ENCODE measurements at regions not wholly inside any gene's neighbourhood (a gene's known extent, or its start where the extent isn't known, plus 50 kb on each side); places are given as distances from the start of the nearest gene placed in this dataset.
A peak's percentile ranks its signal among the peaks of the same experiment; 100 is the strongest.

DNA sequence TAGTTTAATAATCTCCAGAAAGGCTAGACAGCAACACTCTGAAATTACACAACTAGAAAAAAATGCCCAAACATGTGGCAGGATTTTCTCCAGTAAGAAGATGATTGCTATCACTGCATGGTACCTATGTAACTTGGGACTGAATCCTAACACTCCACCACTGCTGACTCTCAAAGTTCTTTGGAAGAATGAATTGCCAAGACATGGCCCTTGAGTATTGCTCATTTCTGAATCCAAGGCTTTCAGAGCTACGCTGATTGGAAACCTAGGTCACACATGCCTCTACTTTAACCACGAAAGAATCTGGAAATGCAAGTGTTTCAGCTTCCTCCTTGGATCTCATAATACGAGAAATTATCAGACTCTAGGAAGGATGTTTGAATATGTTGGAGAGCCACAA lies 167.5 kb upstream of the CELF2 start:
- FAIRE-seq (no peak), DNase-seq (ENCODE audit: low spot score) (no peak)

GRCh38 chr10:10852464-10852863 lies 165.2 kb upstream of the CELF2 start:
- DNase-seq (ENCODE audit: low spot score) (no peak), FAIRE-seq (no peak)

DNA sequence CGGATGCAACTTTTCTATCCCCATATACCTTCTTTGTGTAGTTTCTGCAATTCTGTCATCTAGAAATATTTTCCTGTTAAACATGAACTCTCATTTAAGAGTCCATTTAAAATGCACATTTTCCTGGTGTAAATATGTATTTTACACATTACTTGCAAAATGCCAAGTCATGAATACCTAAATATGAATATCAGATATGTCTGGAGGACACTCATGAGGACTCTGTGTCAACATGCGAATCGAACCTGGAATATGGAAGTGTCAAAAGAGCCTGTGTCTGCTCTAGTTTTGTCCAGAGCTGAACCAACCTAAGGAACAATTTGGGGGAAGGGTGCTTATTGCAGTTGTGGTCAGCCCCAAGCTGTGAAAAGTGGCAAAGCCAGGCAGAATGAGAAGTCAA lies 163.7 kb upstream of the CELF2 start:
- FAIRE-seq (no peak), DNase-seq (ENCODE audit: low spot score) (no peak)

DNA sequence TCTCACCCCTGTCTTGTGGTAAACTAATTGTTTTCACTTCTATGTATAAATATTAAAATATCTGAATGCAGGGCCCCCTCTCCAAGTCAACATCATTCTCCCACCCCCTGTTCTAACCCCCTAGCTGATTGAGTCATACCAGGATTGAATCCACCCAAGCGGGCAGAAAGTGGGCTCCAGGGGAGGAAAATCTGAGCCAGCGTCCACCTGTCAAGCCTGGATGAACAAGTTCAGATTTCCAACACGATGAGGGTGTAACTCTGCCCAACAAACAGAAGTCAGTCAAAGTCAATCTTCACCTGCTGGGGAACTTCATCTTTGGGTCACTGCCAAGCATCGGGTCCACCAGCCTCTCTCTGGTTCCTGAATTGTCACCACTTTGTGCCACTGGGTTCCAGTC lies 162.9 kb upstream of the CELF2 start:
- FAIRE-seq = no peak
- no peak for DNase-seq (ENCODE audit: low spot score)

DNA sequence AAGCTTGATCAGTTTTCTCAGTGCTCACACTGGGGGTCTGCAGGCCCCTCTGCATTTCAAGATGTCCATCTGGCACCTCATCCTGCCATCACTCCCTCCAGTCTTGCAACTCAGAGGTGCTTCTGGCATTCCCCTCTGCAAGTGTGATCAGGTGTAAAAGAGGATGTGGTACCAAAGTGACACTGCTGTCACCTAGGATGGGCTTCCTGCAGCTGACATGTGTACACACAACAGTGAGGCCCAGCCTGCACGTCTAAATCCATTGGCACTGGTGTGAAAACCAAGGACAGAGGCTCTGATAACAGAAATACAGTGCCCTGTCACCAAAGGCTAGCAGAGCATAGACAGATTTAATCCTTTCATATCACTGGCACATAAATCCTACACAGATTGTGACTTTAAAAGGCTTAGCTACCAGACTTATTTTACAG lies 162.5 kb upstream of the CELF2 start:
- DNase-seq (ENCODE audit: low spot score) (no peak), FAIRE-seq (no peak)

DNA sequence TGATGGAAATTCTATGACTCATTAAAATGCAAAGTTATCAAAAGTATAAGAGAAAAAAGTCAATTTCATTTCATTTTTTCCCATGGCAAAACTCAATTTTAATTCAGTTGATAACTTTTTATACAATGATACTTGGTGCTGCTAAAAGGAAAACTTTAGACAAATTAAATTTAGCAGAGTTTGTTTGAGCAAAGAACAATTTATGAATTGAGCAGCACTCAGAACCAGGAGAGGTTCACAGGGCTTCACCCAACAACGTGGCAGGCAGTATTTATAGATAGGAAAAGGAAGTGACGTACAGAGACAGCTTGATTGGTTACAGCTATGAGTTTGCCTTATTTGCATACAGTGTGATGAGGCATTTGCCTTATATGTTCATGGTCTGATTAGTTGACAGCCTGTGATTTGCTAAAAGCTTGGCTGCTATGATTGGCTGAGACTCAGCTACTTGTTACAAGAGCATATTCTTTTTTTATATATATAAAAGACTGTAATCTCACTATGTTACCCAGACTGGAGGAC lies 157.2 kb upstream of the CELF2 start:
- DNase-seq (ENCODE audit: low spot score) (no peak), FAIRE-seq (no peak)

DNA sequence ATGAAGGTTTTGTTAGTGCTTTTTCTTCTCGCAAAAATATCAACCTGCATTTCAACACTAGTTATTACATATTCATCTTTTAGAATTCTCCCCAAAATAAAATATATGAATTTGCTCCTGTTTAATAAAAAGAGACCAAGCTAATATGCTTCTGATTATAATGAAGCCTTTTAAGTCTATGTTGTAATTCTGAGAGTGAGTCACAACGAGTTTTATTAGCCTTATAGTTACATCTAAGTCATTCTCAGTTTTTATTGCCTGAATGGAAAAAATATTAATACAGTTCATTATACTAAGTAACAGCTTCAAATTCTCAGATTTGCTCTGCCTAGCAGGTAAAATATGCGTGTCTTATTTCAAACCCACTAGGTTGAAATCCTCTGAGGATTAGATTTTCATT lies 152.4 kb upstream of the CELF2 start:
- FAIRE-seq (no peak), DNase-seq (ENCODE audit: low spot score) (no peak)

DNA sequence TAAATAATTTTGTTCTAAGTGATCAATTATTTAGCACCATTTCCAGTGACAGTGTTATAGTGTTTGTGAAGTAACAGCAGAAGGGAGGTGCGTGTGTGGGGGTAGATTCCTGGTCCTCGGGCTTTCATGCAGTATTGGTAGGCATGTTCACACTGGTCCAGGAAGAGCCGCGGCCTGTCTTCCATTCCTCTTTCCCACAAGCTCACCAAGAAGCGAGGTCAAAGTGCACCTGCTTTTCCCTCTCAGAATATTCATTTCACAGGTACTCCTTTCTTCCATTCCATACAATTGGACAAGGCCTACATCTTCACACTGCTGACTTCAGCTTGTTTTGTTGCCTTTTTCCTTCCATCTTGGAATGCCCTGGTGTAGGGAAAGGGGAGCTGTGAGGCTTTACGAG lies 151.8 kb upstream of the CELF2 start:
- FAIRE-seq = no peak
- DNase-seq (ENCODE audit: low spot score) = no peak

GRCh38 chr10:10869592-10869991 lies 148.1 kb upstream of the CELF2 start:
- no peak for FAIRE-seq

GRCh38 chr10:10870523-10871241 lies 147.0 kb upstream of the CELF2 start:
- no peak for DNase-seq (ENCODE audit: low spot score)
- no peak for FAIRE-seq

More at GRCh38 chr10:10869592-10869991, 148.1 kb upstream of the CELF2 start:
- DNase-seq (ENCODE audit: low spot score) = peak; percentile 29

DNA sequence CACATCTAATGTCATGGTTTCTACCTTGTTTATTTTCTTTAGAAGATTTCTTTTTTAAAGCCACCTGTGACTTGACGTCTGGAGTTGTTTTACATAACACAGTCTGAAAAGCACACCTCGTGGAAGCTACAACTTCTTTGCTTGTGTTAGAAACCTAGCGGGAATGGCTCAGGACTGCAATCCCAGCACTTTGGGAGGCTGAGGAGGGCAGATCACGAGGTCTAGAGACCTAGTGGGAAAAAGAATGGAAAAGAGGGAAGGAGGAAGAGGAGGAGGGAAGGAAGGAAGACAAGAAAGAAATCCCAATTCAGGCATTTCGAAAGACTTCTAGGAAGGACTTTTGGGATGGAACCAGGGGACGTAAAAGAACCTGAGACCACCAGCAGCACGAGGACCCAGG lies 146.3 kb upstream of the CELF2 start:
- no peak for FAIRE-seq

DNA sequence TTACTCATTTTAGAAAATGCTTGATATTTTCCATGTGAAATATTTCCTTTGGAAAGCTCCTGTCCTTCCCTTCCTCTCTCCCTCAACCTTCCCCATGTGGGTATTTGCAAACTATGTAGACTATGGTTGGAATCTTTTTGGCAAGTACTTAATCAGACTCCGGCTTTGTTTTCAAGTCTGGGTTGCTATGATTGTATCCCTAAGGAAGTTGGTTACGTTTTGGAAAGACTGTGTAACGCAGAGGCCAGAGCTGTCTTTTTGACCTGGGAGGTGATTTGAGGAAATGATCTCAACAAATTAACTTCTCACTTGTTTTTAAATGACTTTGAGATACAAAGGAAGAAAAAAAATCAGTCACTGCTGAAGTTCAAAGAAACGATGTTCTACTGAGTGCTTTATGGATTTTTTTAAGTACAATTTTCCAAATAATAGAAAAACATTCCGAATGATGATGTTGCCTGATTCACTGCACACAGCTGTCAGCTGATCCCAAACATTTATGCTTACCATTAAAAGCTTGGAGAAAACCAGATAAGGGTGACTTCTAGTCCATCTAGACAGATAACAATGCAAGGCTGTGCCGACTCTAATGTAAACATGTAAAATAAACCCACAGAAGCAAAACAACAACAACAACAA lies 145.5 kb upstream of the CELF2 start:
- peak; percentile 18 for DNase-seq (ENCODE audit: low spot score)
- FAIRE-seq = no peak

More for the DNA sequence above, 146.3 kb upstream of the CELF2 start:
- no peak for DNase-seq (ENCODE audit: low spot score)

- no peak for FAIRE-seq
- DNase-seq (ENCODE audit: low spot score) = no peak
Observed at GRCh38 chr10:10872764-10873163, 144.9 kb upstream of the CELF2 start.

GRCh38 chr10:10873289-10873688 lies 144.4 kb upstream of the CELF2 start:
- DNase-seq (ENCODE audit: low spot score) (no peak), FAIRE-seq (no peak)

- no peak for FAIRE-seq
- DNase-seq (ENCODE audit: low spot score) = no peak
Observed at GRCh38 chr10:10873915-10874314, 143.8 kb upstream of the CELF2 start.

DNA sequence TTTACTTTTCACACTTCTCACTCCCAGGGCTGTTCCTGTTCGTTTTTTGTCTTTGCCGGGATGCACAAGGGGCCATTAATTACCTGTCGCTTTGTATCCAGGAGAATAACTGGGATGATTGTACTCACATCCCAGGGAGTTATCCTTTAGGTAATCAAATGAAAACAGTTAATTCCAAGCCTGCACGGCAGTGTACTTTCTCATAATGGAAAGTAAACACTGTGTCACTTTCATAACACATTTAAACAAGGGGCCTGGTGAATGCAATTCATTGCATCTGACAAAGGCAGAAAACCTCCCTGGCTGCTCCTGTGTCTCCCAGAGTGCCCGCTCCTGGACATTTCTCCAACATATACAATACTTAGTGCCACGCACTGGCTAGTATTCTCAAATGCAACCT lies 138.7 kb upstream of the CELF2 start:
- FAIRE-seq = no peak
- no peak for DNase-seq (ENCODE audit: low spot score)

- DNase-seq (ENCODE audit: low spot score) (no peak), FAIRE-seq (no peak)
Observed at GRCh38 chr10:10881117-10881813, 136.4 kb upstream of the CELF2 start.

GRCh38 chr10:10883737-10884136 lies 133.9 kb upstream of the CELF2 start:
- DNase-seq (ENCODE audit: low spot score) = no peak
- no peak for FAIRE-seq

DNA sequence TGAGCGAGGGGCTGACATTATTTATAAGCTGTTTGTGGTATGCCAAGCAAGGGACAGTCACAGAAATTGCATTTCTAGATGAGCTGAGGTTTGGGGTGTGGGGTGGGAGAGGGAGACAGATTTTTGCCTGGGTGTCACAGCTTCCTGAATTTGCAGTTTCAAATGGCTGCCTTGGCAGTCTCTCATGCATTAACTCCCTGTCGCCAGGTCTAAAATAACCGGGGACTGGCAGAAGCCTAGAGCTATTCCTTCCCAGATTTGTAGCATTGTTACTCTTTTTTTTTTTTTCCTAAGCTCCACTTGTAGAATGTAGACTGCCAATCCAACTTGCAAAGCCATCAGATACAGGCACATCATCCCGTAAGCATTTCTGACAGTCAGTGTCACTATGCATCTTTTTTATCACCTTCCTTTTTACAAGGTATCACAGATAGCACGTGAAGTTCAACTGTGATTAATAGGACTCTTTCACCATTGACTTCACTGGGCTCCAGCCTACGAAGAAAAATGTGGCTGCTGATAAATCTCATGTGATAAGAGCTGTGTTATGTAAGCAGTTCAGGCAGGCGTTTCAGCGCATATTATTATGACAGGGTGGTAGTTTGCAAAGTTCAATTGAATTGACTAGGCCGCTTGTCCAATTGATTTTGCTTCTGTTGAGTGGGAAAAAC lies 130.7 kb upstream of the CELF2 start:
- DNase-seq (ENCODE audit: low spot score) (no peak), FAIRE-seq (no peak)

DNA sequence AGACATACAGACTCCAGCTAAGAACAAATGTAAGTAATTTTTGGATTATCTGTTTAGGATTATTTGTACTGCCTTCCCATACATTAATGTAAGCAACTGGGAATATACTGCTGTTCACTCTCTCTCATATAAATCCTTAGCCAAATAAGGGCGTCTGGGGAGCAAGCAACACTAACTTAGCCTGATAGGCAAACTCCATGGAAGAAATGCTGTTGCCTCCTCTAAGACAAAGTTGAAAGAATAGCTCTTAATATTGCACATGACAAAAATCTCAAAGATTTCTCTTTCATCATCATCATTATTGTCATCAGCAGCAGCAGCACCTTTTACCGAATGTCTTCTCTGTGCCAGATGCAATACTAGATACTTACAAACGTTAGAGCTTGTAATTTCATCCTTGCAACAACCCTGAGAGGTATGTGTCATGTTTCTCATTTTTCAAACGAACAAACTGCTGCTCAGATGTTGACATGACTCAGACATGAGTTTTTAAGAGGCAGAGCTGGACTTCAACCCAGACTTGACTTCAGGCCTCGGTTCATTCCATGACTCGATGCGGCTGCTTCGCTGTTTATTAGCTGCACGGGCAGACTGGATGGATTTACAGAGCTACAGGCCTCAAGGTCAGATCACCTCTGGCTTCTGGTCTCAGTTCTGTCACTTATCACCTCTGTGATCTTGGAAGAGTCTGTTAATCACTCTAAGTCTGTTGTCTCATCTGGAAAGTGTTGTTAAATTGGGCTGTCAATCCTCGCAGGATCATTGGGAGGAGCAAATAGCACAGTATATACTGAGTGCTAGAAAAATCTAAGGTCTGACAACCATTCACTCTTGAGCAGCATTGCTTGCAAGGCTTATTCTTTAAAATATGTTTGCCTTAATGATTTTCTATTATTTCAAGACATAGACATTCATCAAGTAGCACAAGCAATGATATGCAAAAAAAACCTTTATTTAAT lies 126.3 kb upstream of the CELF2 start:
- FAIRE-seq = no peak
- DNase-seq (ENCODE audit: low spot score) = no peak

All from RCC 7860 (cell line).